ENCODE measurements at regions not wholly inside any gene's neighbourhood (a gene's known extent, or its start where the extent isn't known, plus 50 kb on each side); places are given as distances from the start of the nearest gene placed in this dataset.

DNA sequence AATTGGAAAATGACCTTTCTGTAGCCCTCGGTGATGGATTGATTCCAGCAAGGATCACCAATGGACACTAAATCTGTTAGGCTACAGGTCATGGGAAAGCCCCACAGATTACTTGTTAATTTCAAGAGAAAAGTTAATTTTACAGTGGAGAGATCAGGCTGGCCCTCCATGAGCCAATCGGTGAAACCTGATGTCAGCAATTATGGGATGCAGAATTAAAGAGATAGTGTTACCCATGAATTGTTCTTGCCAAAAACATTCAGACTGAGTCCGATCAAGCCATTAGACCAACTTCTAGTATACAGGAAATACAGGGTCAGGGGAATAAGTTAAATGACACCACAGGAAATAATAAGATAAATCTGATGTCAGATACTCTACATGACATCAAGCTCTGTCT is 214.9 kb upstream of the SYNDIG1 start:
- TF ChIP-seq, protein P1, sequence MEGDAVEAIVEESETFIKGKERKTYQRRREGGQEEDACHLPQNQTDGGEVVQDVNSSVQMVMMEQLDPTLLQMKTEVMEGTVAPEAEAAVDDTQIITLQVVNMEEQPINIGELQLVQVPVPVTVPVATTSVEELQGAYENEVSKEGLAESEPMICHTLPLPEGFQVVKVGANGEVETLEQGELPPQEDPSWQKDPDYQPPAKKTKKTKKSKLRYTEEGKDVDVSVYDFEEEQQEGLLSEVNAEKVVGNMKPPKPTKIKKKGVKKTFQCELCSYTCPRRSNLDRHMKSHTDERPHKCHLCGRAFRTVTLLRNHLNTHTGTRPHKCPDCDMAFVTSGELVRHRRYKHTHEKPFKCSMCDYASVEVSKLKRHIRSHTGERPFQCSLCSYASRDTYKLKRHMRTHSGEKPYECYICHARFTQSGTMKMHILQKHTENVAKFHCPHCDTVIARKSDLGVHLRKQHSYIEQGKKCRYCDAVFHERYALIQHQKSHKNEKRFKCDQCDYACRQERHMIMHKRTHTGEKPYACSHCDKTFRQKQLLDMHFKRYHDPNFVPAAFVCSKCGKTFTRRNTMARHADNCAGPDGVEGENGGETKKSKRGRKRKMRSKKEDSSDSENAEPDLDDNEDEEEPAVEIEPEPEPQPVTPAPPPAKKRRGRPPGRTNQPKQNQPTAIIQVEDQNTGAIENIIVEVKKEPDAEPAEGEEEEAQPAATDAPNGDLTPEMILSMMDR (IDR thresholded peaks at IDR 0.05), result no peak
- TF ChIP-seq POLR2A (IDR thresholded peaks at IDR 0.05; ENCODE audit: low read length) (no peak), SMC3 (IDR thresholded peaks at IDR 0.05) (no peak), BHLHE40 (IDR thresholded peaks at IDR 0.05; ENCODE audit: low read depth, low read length) (no peak), POLR2AphosphoS2 (conservative IDR thresholded peaks at IDR 0.05; ENCODE audit: low read length) (no peak), MAZ (IDR thresholded peaks at IDR 0.05; ENCODE audit: borderline replicate concordance, low read depth, low read length) (no peak), RNF2 (IDR thresholded peaks at IDR 0.05; ENCODE audit: borderline replicate concordance, low read depth) (no peak), HOXA7 (CRISPR knock-in tag; IDR thresholded peaks at IDR 0.05) (no peak), EHMT2 (IDR thresholded peaks at IDR 0.05; ENCODE audit: low read depth) (no peak), RAD21 (conservative IDR thresholded peaks at IDR 0.05 in 1 of 2, IDR thresholded peaks at IDR 0.05 in 1 of 2) (no peak)
- TF ChIP-seq, protein P2, sequence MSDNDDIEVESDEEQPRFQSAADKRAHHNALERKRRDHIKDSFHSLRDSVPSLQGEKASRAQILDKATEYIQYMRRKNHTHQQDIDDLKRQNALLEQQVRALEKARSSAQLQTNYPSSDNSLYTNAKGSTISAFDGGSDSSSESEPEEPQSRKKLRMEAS (IDR thresholded peaks at IDR 0.05), result no peak
- TF ChIP-seq, protein P3, sequence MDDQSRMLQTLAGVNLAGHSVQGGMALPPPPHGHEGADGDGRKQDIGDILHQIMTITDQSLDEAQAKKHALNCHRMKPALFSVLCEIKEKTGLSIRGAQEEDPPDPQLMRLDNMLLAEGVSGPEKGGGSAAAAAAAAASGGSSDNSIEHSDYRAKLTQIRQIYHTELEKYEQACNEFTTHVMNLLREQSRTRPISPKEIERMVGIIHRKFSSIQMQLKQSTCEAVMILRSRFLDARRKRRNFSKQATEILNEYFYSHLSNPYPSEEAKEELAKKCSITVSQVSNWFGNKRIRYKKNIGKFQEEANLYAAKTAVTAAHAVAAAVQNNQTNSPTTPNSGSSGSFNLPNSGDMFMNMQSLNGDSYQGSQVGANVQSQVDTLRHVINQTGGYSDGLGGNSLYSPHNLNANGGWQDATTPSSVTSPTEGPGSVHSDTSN (IDR thresholded peaks at IDR 0.05), result no peak
- TF ChIP-seq, protein P4, sequence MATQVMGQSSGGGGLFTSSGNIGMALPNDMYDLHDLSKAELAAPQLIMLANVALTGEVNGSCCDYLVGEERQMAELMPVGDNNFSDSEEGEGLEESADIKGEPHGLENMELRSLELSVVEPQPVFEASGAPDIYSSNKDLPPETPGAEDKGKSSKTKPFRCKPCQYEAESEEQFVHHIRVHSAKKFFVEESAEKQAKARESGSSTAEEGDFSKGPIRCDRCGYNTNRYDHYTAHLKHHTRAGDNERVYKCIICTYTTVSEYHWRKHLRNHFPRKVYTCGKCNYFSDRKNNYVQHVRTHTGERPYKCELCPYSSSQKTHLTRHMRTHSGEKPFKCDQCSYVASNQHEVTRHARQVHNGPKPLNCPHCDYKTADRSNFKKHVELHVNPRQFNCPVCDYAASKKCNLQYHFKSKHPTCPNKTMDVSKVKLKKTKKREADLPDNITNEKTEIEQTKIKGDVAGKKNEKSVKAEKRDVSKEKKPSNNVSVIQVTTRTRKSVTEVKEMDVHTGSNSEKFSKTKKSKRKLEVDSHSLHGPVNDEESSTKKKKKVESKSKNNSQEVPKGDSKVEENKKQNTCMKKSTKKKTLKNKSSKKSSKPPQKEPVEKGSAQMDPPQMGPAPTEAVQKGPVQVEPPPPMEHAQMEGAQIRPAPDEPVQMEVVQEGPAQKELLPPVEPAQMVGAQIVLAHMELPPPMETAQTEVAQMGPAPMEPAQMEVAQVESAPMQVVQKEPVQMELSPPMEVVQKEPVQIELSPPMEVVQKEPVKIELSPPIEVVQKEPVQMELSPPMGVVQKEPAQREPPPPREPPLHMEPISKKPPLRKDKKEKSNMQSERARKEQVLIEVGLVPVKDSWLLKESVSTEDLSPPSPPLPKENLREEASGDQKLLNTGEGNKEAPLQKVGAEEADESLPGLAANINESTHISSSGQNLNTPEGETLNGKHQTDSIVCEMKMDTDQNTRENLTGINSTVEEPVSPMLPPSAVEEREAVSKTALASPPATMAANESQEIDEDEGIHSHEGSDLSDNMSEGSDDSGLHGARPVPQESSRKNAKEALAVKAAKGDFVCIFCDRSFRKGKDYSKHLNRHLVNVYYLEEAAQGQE (IDR thresholded peaks at IDR 0.05), result no peak

All from A549 (cell line).